ENCODE measurements at regions not wholly inside any gene's neighbourhood (a gene's known extent, or its start where the extent isn't known, plus 50 kb on each side); places are given as distances from the start of the nearest gene placed in this dataset.

GRCh38 chr1:190602325-190602724 is 124.7 kb upstream of the BRINP3 start:
- TF ChIP-seq CTCF (IDR thresholded peaks at IDR 0.05) (no peak), POLR2A (IDR thresholded peaks at IDR 0.05) (no peak)
